DOHH2 (cell line): ENCODE measurements at regions not wholly inside any gene's neighbourhood (a gene's known extent, or its start where the extent isn't known, plus 50 kb on each side); places are given as distances from the start of the nearest gene placed in this dataset.

ENCODE experiments used
- H3F3A ChIP-seq: fragments of 200-600 bp; sonication (generic), shearing (Covaris generic); 2 replicates; pipeline ENCODE4 v1.6.0; 2016; ENCODE audit warnings: antibody characterized with exemption, mild to moderate bottlenecking; ENCODE audit not compliant: control insufficient read depth, insufficient read depth
- H3K27ac ChIP-seq: fragments of 200-600 bp; sonication (generic); 2 replicates; pipeline ENCODE4 v1.5.1; 2014; ENCODE audit warnings: low read depth, mild to moderate bottlenecking, low read length, moderate library complexity
- H3K27me3 ChIP-seq: fragments of 200-600 bp; sonication (generic); 2 replicates; pipeline ENCODE4 v1.6.1; 2014; ENCODE audit warnings: mild to moderate bottlenecking, low read length, mixed read lengths; ENCODE audit not compliant: control insufficient read depth
- H3K36me3 ChIP-seq: fragments of 200-600 bp; sonication (generic); 2 replicates; pipeline ENCODE4 v1.6.1; 2014; ENCODE audit warnings: mild to moderate bottlenecking, low read length, moderate library complexity, mixed read lengths; ENCODE audit not compliant: control insufficient read depth
- H3K4me1 ChIP-seq: fragments of 200-600 bp; sonication (generic); 2 replicates; pipeline ENCODE4 v1.6.1; 2014; ENCODE audit warnings: mild to moderate bottlenecking, low read length, mixed read lengths; ENCODE audit not compliant: control insufficient read depth
- H3K4me2 ChIP-seq: fragments of 200-600 bp; sonication (generic); 2 replicates; pipeline ENCODE4 v1.6.0; 2014; ENCODE audit warnings: mild to moderate bottlenecking, low read length, moderate library complexity
- H3K4me3 ChIP-seq: fragments of 200-600 bp; sonication (generic); 2 replicates; pipeline ENCODE4 v1.5.1; 2014; ENCODE audit warnings: mild to moderate bottlenecking, low read length, mixed read lengths
- H3K79me2 ChIP-seq: fragments of 200-600 bp; sonication (generic); 2 replicates; pipeline ENCODE4 v1.6.1; 2014; ENCODE audit warnings: mild to moderate bottlenecking, low read length, mixed read lengths; ENCODE audit not compliant: control insufficient read depth
- H3K9me2 ChIP-seq: fragments of 200-600 bp; sonication (generic); replicated peaks from 2 replicates; pipeline ENCODE4 v1.6.1; 2014; ENCODE audit warnings: mild to moderate bottlenecking, low read length, mixed read lengths; ENCODE audit not compliant: control insufficient read depth
- H3K9me3 ChIP-seq: fragments of 200-600 bp; sonication (generic); 2 replicates; pipeline ENCODE4 v1.6.1; 2014; ENCODE audit warnings: antibody characterized with exemption, low read length, mixed read lengths; ENCODE audit not compliant: control insufficient read depth, insufficient read depth
- H4K20me1 ChIP-seq: fragments of 200-600 bp; sonication (generic); 2 replicates; pipeline ENCODE4 v1.6.0; 2014; ENCODE audit warnings: low read depth, mild to moderate bottlenecking, antibody characterized with exemption, low read length, moderate library complexity; ENCODE audit not compliant: control insufficient read depth, insufficient read depth
- CTCF ChIP-seq: fragments of 200-600 bp; sonication (generic); IDR thresholded peaks from one replicate; pipeline ENCODE4 v1.5.1; 2014; ENCODE audit warnings: antibody characterized with exemption, mild to moderate bottlenecking, low read depth, low read length; ENCODE audit not compliant: poor library complexity, severe bottlenecking
- EZH2phosphoT487 ChIP-seq: fragments of 200-600 bp; sonication (generic); IDR thresholded peaks from 2 replicates; pipeline ENCODE4 v1.6.1; 2017; ENCODE audit warnings: borderline replicate concordance, mild to moderate bottlenecking, antibody characterized with exemption, low read length, moderate library complexity, mixed read lengths

- Histone ChIP-seq H3K79me2 (no peaks in the 10 kb centered on the region), H4K20me1 (no peaks in the 10 kb centered on the region), H3K4me1 (no peaks in the 10 kb centered on the region), H3K36me3 (no peaks in the 10 kb centered on the region), H3F3A (no peaks in the 10 kb centered on the region), H3K4me2 (no peak overlapping the region), H3K27me3 (no peaks in the 10 kb centered on the region), H3K9me3 (no peaks in the 10 kb centered on the region), H3K4me3 (no peak overlapping the region), H3K27ac (no peak overlapping the region), H3K9me2 (no peaks in the 10 kb centered on the region)
- TF ChIP-seq EZH2phosphoT487 (no peak), CTCF (no peak)
Measured at GRCh38 chr14:29098656-29099055, 332.1 kb downstream of the FOXG1 start.

- Histone ChIP-seq H3F3A (no peaks in the 10 kb centered on the region), H3K9me2 (no peaks in the 10 kb centered on the region), H3K4me2 (no peak overlapping the region), H3K27ac (no peak overlapping the region), H3K4me1 (no peaks in the 10 kb centered on the region), H3K79me2 (no peaks in the 10 kb centered on the region), H3K4me3 (no peak overlapping the region), H3K36me3 (no peaks in the 10 kb centered on the region), H4K20me1 (no peaks in the 10 kb centered on the region), H3K9me3 (no peaks in the 10 kb centered on the region; the same call in 1 of the 2 replicates), H3K27me3 (no peaks in the 10 kb centered on the region)
- TF ChIP-seq EZH2phosphoT487 (no peak), CTCF (no peak)
Measured at GRCh38 chr14:29102266-29102665, 335.7 kb downstream of the FOXG1 start.

GRCh38 chr14:29102996-29103395, 336.4 kb downstream of the FOXG1 start:
- no peaks in the 10 kb centered on the region for H3K36me3 ChIP-seq
- no peak overlapping the region for H3K4me3 ChIP-seq
- H3K79me2 ChIP-seq = no peaks in the 10 kb centered on the region
- H3K4me1 ChIP-seq = no peaks in the 10 kb centered on the region
- H3K27me3 ChIP-seq = no peaks in the 10 kb centered on the region
- no peak overlapping the region for H3K4me2 ChIP-seq
- no peaks in the 10 kb centered on the region; the same call in 1 of the 2 replicates for H3K9me3 ChIP-seq
- H3K9me2 ChIP-seq = no peaks in the 10 kb centered on the region
- H3K27ac ChIP-seq = no peak overlapping the region
- H3F3A ChIP-seq = no peaks in the 10 kb centered on the region
- no peaks in the 10 kb centered on the region for H4K20me1 ChIP-seq
- TF ChIP-seq CTCF (no peak), EZH2phosphoT487 (no peak)

- no peaks in the 10 kb centered on the region for H4K20me1 ChIP-seq
- H3K27ac ChIP-seq = no peak overlapping the region
- no peaks in the 10 kb centered on the region for H3K36me3 ChIP-seq
- H3K9me2 ChIP-seq = no peaks in the 10 kb centered on the region
- no peaks in the 10 kb centered on the region; the same call in 1 of the 2 replicates for H3K9me3 ChIP-seq
- TF ChIP-seq CTCF = no peak
- no peak for TF ChIP-seq EZH2phosphoT487
- H3K4me3 ChIP-seq = no peak overlapping the region
- no peaks in the 10 kb centered on the region for H3K27me3 ChIP-seq
- H3K4me2 ChIP-seq = no peak overlapping the region
- no peaks in the 10 kb centered on the region for H3K4me1 ChIP-seq
- H3F3A ChIP-seq = no peaks in the 10 kb centered on the region
- H3K79me2 ChIP-seq = no peaks in the 10 kb centered on the region
Measured at GRCh38 chr14:29108908-29109307, 342.3 kb downstream of the FOXG1 start.
